ENCODE measurements at regions not wholly inside any gene's neighbourhood (a gene's known extent, or its start where the extent isn't known, plus 50 kb on each side); places are given as distances from the start of the nearest gene placed in this dataset.

- no peak for TF ChIP-seq REST (IDR thresholded peaks at IDR 0.05; ENCODE audit: low read depth, low read length)
- TF ChIP-seq BCL11A (IDR thresholded peaks at IDR 0.05; ENCODE audit: low read depth, low read length) = no peak
- no peak for TF ChIP-seq RELB (IDR thresholded peaks at IDR 0.05; ENCODE audit: low read depth)
- TF ChIP-seq CEBPB (IDR thresholded peaks at IDR 0.05; ENCODE audit: borderline replicate concordance in 1 of 2, low read depth in 2 of 2, low read length in 2 of 2) = no peak
- TF ChIP-seq BACH1 (IDR thresholded peaks at IDR 0.05; ENCODE audit: borderline replicate concordance) = no peak
Observed at GRCh38 chr1:220367833-220368232, 95.6 kb upstream of the RAB3GAP2 start (continued).

GRCh38 chr1:220366269-220366668 lies 94.0 kb upstream of the RAB3GAP2 start:
- TF ChIP-seq SUZ12 (IDR thresholded peaks at IDR 0.05; ENCODE audit: unreplicated experiment) (no peak), HDGF (IDR thresholded peaks at IDR 0.05) (no peak)
- Histone ChIP-seq H3K36me3 (ENCODE audit: control insufficient read depth in 2 of 2, insufficient read depth in 2 of 2, low read length in 1 of 2) (no peaks in the 10 kb centered on the region), H4K20me1 (ENCODE audit: control insufficient read depth, insufficient read depth) (no peaks in the 10 kb centered on the region), H3K4me3 (no peak overlapping the region), H3K4me1 (ENCODE audit: control insufficient read depth, insufficient read depth, low read length) (no peaks in the 10 kb centered on the region; the same call in 1 of the 2 replicates), H3K79me2 (ENCODE audit: control insufficient read depth, insufficient read depth, low read length) (no peaks in the 10 kb centered on the region), H2AFZ (ENCODE audit: control insufficient read depth, low read depth, low read length) (no peak overlapping the region), H3K9me3 (replicated peaks; ENCODE audit: control insufficient read depth, insufficient read depth, low read length) (no peaks in the 10 kb centered on the region), H3K27me3 (replicated peaks in 1 of 2; ENCODE audit: control insufficient read depth in 2 of 2, insufficient read depth in 2 of 2, low read length in 1 of 2) (0 out of 4 replicates have a peak, but pooled peaks cover 0 to 2% of the 10 kb centered on the region in 2 experiments), H3K9ac (ENCODE audit: control insufficient read depth, insufficient read depth, low read length) (no peak overlapping the region), H3K4me2 (ENCODE audit: control insufficient read depth, insufficient read depth) (no peak overlapping the region), H3K27ac (ENCODE audit: control insufficient read depth, insufficient read depth) (no peak overlapping the region)
- in situ Hi-C loops (cut with MboI) (no loop called here), intact Hi-C loops (cut with micrococcal nuclease; ENCODE audit: unreplicated experiment) (loop anchor here (5.0 kb wide), 1 partner anchor 149 kb away; no protein-coding TSS in a partner anchor)
- DNase-seq (ENCODE audit: low read depth, low spot score) (no peak), ATAC-seq (no peak), FAIRE-seq (no peak)
- POLR2A ChIA-PET = no interaction called here
- no TSS peak for BruUV-seq (replicated peaks)
- 54% methylated on average over 2 of the region's 2 CpGs for WGBS (ENCODE audit: insufficient coverage, insufficient replicate concordance, low lambda C conversion rate, missing lambda C conversion rate)
- SMC1A ChIA-PET (ENCODE audit: uncharacterized antibody, unreplicated experiment) = no interaction called here
- CTCF ChIA-PET = interaction anchor here (1.3 kb wide), 1 partner anchor 69 kb away, joined by 6 read pairs; no protein-coding TSS in a partner anchor
- RAD21 ChIA-PET (ENCODE audit: unreplicated experiment) = no interaction called here
